MM.1S (cell line): ENCODE measurements at regions not wholly inside any gene's neighbourhood (a gene's known extent, or its start where the extent isn't known, plus 50 kb on each side); places are given as distances from the start of the nearest gene placed in this dataset.

ENCODE experiments used
- EZH2 ChIP-seq: fragments of 300-600 bp; sonication (generic); optimal IDR thresholded peaks from 2 replicates; pipeline ENCODE3; 2017; ENCODE audit warnings: low read depth, mild to moderate bottlenecking, antibody characterized with exemption, low read length, mixed read lengths
- EZH2phosphoT487 ChIP-seq: fragments of 300-600 bp; sonication (generic); IDR thresholded peaks from 2 replicates; pipeline ENCODE4 v1.6.1; 2018; ENCODE audit warnings: antibody characterized with exemption, low read length
- TF ChIP-seq, protein P1 (sequence below): fragments of 300-600 bp; sonication (generic); IDR thresholded peaks from 2 replicates; pipeline ENCODE4 v1.5.1; 2016; ENCODE audit warnings: antibody characterized with exemption, low read length, mixed read lengths

DNA sequence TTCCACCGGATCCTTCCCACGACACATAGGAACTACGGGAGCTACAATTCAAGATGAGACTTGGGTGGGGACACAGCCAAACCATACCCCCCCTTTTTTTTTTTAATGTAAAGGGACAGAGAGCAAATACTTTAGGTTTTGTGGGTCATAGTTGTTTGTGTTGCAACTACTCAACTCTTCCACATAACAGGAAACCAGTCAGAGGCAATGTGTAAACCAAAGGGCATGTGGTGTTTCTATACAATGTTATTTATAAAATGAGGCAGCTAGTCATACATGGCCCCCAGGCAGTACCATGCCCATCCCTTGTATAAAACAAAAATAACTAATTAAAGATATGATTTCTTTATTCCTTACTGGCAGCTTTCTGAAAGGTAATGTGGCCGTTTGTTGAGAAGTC, 845.4 kb upstream of the ADAMTS5 start:
- TF ChIP-seq, protein P1, sequence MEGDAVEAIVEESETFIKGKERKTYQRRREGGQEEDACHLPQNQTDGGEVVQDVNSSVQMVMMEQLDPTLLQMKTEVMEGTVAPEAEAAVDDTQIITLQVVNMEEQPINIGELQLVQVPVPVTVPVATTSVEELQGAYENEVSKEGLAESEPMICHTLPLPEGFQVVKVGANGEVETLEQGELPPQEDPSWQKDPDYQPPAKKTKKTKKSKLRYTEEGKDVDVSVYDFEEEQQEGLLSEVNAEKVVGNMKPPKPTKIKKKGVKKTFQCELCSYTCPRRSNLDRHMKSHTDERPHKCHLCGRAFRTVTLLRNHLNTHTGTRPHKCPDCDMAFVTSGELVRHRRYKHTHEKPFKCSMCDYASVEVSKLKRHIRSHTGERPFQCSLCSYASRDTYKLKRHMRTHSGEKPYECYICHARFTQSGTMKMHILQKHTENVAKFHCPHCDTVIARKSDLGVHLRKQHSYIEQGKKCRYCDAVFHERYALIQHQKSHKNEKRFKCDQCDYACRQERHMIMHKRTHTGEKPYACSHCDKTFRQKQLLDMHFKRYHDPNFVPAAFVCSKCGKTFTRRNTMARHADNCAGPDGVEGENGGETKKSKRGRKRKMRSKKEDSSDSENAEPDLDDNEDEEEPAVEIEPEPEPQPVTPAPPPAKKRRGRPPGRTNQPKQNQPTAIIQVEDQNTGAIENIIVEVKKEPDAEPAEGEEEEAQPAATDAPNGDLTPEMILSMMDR, result no peak
- TF ChIP-seq EZH2, result no peak
- TF ChIP-seq EZH2phosphoT487, result no peak
